K562 (cell line): ENCODE measurements at regions not wholly inside any gene's neighbourhood (a gene's known extent, or its start where the extent isn't known, plus 50 kb on each side); places are given as distances from the start of the nearest gene placed in this dataset.

Experiments
- ATAC-seq: fragments of 200-7000 bp; cut with Tn5 transposase; 3 replicates; pipeline ENCODE4 v1.9.1; 2020; ENCODE audit warnings: moderate library complexity
- BruUV-seq: library from RNA; stranded (reverse); fragments of 400-500 nt; replicated peaks from 2 replicates; lab custom pipeline; 2021; lab: Mats Ljungman, UMichigan
- CTCF ChIA-PET: fragments of 300-600 bp; formaldehyde crosslinking; extraction: SDS; loops from one replicate; lab custom pipeline; 2021; ENCODE audit warnings: low intra/inter-chr PET ratio; lab: Yijun Ruan, JAX
- POLR2A ChIA-PET: fragments of 300-600, 350-650 bp; sonication (Branson Sonifier 250); formaldehyde crosslinking; extraction: SDS; loops from one replicate; lab custom pipeline; 2021; ENCODE audit warnings: antibody characterized with exemption, inconsistent platforms; lab: Yijun Ruan, JAX
- DNase-seq, 4 experiments: peaks; one replicate each; pipeline versions ENCODE4 v3.0.0 to v3.0.0-alpha.2; 2011 to 2018; ENCODE audit warnings: low spot score in 3 of 4, mixed read lengths in 3 of 4; ENCODE audit errors: extremely low read depth in 1 of 4
- FAIRE-seq: peaks from 2 replicates; lab custom pipeline; 2011; peaks lifted over from hg19 to GRCh38; lab: Jason Lieb, UNC
- H2AFZ ChIP-seq: 2 replicates; pipeline ENCODE4 v1.6.0; 2011; ENCODE audit warnings: low read depth, low read length, control low read depth, inconsistent platforms
- H3K27ac ChIP-seq: fragments of 200-600 bp; 3 replicates; pipeline ENCODE4 v1.8.0; 2011; ENCODE audit warnings: low read depth, mild to moderate bottlenecking, control low read depth, inconsistent platforms, low read length, moderate library complexity, mixed read lengths; ENCODE audit errors: extremely low read depth
- H3K27me3 ChIP-seq, 2 experiments: fragments of 300-600 bp in 1 of 2; 2 replicates in 1 of 2; 3 replicates in 1 of 2; pipeline versions ENCODE4 v1.6.0 to v1.8.0; 2011; ENCODE audit warnings: inconsistent platforms in 2 of 2, low read length in 2 of 2, mild to moderate bottlenecking in 1 of 2, mixed read lengths in 1 of 2, moderate library complexity in 1 of 2; ENCODE audit not compliant: control insufficient read depth in 2 of 2, insufficient read depth in 2 of 2
- H3K36me3 ChIP-seq: fragments of 300-600 bp; 3 replicates; pipeline ENCODE4 v1.8.0; 2011; ENCODE audit warnings: mild to moderate bottlenecking, low read length, inconsistent platforms; ENCODE audit not compliant: control insufficient read depth, insufficient read depth
- H3K4me1 ChIP-seq, 2 experiments: fragments of 200-600 bp in 1 of 2; replicated peaks in 1 of 2; 2 replicates in 1 of 2; 3 replicates in 1 of 2; pipeline versions ENCODE4 v1.5.1 to v1.8.0; 2011; ENCODE audit warnings: inconsistent platforms in 2 of 2, low read length in 2 of 2, mild to moderate bottlenecking in 1 of 2, mixed read lengths in 1 of 2, moderate library complexity in 1 of 2; ENCODE audit not compliant: control insufficient read depth in 2 of 2, insufficient read depth in 2 of 2
- H3K4me2 ChIP-seq: 2 replicates; pipeline ENCODE4 v1.6.1; 2011; ENCODE audit warnings: low read length, control low read depth, inconsistent platforms, mixed read lengths; ENCODE audit not compliant: insufficient read depth
- H3K4me3 ChIP-seq: fragments of 200-600 bp; sonication (generic), shearing (Covaris generic); 2 replicates; pipeline ENCODE4 v1.5.1; 2016; ENCODE audit warnings: control low read depth, inconsistent platforms
- H3K79me2 ChIP-seq: fragments of 200-600 bp; 3 replicates; pipeline ENCODE4 v1.8.0; 2011; ENCODE audit warnings: low read length, inconsistent platforms; ENCODE audit not compliant: control insufficient read depth, insufficient read depth
- H3K9ac ChIP-seq, 2 experiments: 2 replicates each; pipeline versions ENCODE4 v1.6.0 to v1.6.1; 2011; ENCODE audit warnings: low read depth in 2 of 2, low read length in 2 of 2, control low read depth in 1 of 2, inconsistent platforms in 1 of 2, mild to moderate bottlenecking in 1 of 2, mixed read lengths in 1 of 2; ENCODE audit not compliant: insufficient read depth in 1 of 2
- H3K9me1 ChIP-seq: one replicate; pipeline ENCODE4 v1.6.0; 2011; ENCODE audit warnings: inconsistent platforms, mild to moderate bottlenecking, low read length, moderate library complexity; ENCODE audit not compliant: control insufficient read depth, insufficient read depth
- H3K9me3 ChIP-seq: replicated peaks from 2 replicates; pipeline ENCODE4 v1.5.1; 2011; ENCODE audit warnings: low read depth, low read length, inconsistent platforms; ENCODE audit not compliant: control insufficient read depth, insufficient read depth
- H4K20me1 ChIP-seq: replicated peaks from 2 replicates; pipeline ENCODE4 v1.6.1; 2011; ENCODE audit warnings: low read length, inconsistent platforms, mixed read lengths; ENCODE audit not compliant: control insufficient read depth, insufficient read depth
- ARID1B ChIP-seq: fragments of 450-650 bp; IDR thresholded peaks from 2 replicates; pipeline ENCODE4 v1.6.1; 2016; ENCODE audit warnings: antibody characterized with exemption, mild to moderate bottlenecking, inconsistent platforms
- CC2D1A ChIP-seq: fragments of 450-650 bp; IDR thresholded peaks from 2 replicates; pipeline ENCODE4 v1.6.1; 2017; ENCODE audit warnings: mild to moderate bottlenecking
- CCNT2 ChIP-seq: IDR thresholded peaks from 2 replicates; pipeline ENCODE4 v1.6.1; 2011; ENCODE audit warnings: borderline replicate concordance, low read depth, mild to moderate bottlenecking, moderate library complexity, mixed read lengths, low read length; ENCODE audit not compliant: insufficient read length; ENCODE audit errors: extremely low read depth
- CHD1 ChIP-seq: fragments of 200-600 bp; sonication (generic); IDR thresholded peaks from one replicate; pipeline ENCODE4 v1.6.1; 2012; ENCODE audit warnings: mild to moderate bottlenecking, moderate library complexity, low read length, inconsistent platforms
- CREB5 ChIP-seq: fragments of 250-450 bp; sonication (Bioruptor Pico); IDR thresholded peaks from 2 replicates; pipeline ENCODE4 v1.5.0; 2020; ENCODE audit warnings: mild to moderate bottlenecking
- FOSL1 ChIP-seq: fragments of 200-800 bp; sonication (Bioruptor generic); conservative IDR thresholded peaks from 2 replicates; pipeline ENCODE4 v1.6.1; 2016; ENCODE audit warnings: missing genetic modification characterization, missing compliant biosample characterization
- MBD2 ChIP-seq: sonication (generic); IDR thresholded peaks from 2 replicates; pipeline ENCODE4 v1.6.1; 2016; ENCODE audit warnings: low read depth, borderline replicate concordance
- RBM17 ChIP-seq: fragments of 200-400 bp; formaldehyde crosslinking; IDR thresholded peaks from 2 replicates; pipeline ENCODE4 v1.6.1; 2017; ENCODE audit warnings: low read depth, mild to moderate bottlenecking, low read length, borderline replicate concordance
- TCF7 ChIP-seq: sonication (generic); IDR thresholded peaks from 2 replicates; pipeline ENCODE4 v1.6.1; 2016; ENCODE audit warnings: antibody characterized with exemption, borderline replicate concordance
- ZNF124 ChIP-seq: sonication (generic); formaldehyde crosslinking; IDR thresholded peaks from 2 replicates; pipeline ENCODE4 v1.8.1; 2022; ENCODE audit warnings: missing genetic modification reagents
- WGBS: fragments of 100-300 bp; shearing (Covaris generic); methylation state at CpG from one replicate; pipeline ENCODE4 v1.1.6; 2016; ENCODE audit warnings: low coverage, mixed read lengths; ENCODE audit not compliant: insufficient coverage; ENCODE audit errors: missing lambda C conversion rate; 5-methylcytosine and 5-hydroxymethylcytosine counted together
- in situ Hi-C: fragments of 300-500 bp; cut with MboI; formaldehyde crosslinking; loops from 4 replicates; pipeline ENCODE4 v1.15.0; 2018; ENCODE audit warnings: inconsistent platforms, mixed read lengths
- intact Hi-C: fragments of 100-400 bp; cut with micrococcal nuclease; formaldehyde crosslinking; loops from 2 replicates; pipeline ENCODE4 v1.14.2; 2022

DNA sequence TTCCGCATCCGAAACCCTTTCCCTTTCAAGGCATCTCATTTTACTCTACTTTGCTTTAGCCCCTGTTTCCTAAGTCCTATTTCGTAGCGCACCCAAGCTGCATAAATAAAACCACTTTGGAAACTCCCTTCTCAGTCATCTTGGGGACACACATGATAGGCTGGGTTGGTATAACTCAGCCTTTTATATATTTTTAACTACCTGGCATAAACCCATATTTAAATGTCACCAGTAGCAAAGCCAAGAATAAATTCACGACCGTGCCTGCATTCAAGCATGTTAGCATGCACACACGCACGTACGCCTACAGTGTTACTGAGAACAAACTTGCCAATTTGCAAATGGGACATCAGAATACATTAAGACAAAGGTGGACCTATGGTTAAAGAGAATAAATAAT lies 564.7 kb upstream of the PIK3C3 start (continued):
- TF ChIP-seq RBM17, result no peak
- no peak for TF ChIP-seq CC2D1A

DNA sequence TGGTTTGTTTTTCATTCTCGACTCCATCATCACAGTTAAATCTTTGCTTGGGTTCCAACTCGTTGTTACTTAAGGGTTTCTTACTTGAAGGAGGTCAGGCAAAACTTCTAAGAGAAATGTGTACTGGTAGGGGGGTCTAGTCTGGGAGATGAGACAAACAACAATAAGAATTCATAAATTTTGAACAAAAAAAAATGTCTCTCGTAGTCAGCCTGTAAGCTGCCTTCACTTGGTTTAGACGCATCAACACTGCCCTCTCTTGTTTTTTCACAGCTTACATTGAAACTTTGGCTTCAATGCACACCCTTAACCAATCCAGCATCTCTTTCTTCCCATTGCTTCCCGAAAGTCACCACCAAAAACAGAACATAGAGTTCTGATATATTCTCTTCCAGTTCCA lies 576.4 kb upstream of the PIK3C3 start:
- TF ChIP-seq CREB5 (CRISPR knock-in tag) (no peak), FOSL1 (no peak), ZNF124 (CRISPR knock-in tag) (no peak), CHD1 (no peak), CCNT2 (no peak), MBD2 (no peak), TCF7 (no peak), ARID1B (no peak)
- TF ChIP-seq, all 486 proteins: peak for 0
- WGBS, result 0% methylated on average over 5 of the region's 5 CpGs
- Histone ChIP-seq H3K79me2 (no peaks in the 10 kb centered on the region), H3K36me3 (no peaks in the 10 kb centered on the region), H4K20me1 (no peaks in the 10 kb centered on the region), H3K27ac (no peak overlapping the region), H3K9ac (no peak overlapping the region), H3K4me2 (no peak overlapping the region), H3K4me1 (no peaks in the 10 kb centered on the region), H3K4me3 (no peak overlapping the region), H3K27me3 (no peaks in the 10 kb centered on the region), H3K9me3 (no peaks in the 10 kb centered on the region; the same call in 1 of the 2 replicates), H3K9me1 (no peaks in the 10 kb centered on the region), H2AFZ (no peak overlapping the region)
- intact Hi-C loops, result no loop called here
- no TSS peak for BruUV-seq
- CTCF ChIA-PET, result no interaction called here
- DNase-seq (no peak), ATAC-seq (no peak), FAIRE-seq (no peak)
- in situ Hi-C loops, result no loop called here
- POLR2A ChIA-PET, result no interaction called here
